Right lobe of liver (tissue), 6 donors: ENCODE measurements at regions not wholly inside any gene's neighbourhood (a gene's known extent, or its start where the extent isn't known, plus 50 kb on each side); places are given as distances from the start of the nearest gene placed in this dataset.

Experiments
- ATAC-seq, 4 donors: fragments of 200-7000 bp; cut with Tn5 transposase; one replicate each; pipeline ENCODE4 v1.9.1; 2020; ENCODE audit warnings: mild to moderate bottlenecking in 4 of 4, moderate library complexity in 4 of 4
- DNase-seq, 3 donors: peaks; one replicate each; pipeline ENCODE4 v3.0.0-alpha.2; 2020
- H3K27ac ChIP-seq, 3 donors: fragments of 200-600 bp; one replicate each; pipeline ENCODE4 v1.8.0; 2022
- H3K27me3 ChIP-seq, 2 donors: fragments of 200-600 bp; one replicate each; pipeline ENCODE4 v1.8.0; 2022
- H3K36me3 ChIP-seq, 4 donors: fragments of 200-600 bp; sonication (generic) in 1 of 4; one replicate each; pipeline versions ENCODE4 v1.5.1 to v1.8.0; 2017 to 2022; ENCODE audit warnings: control low read depth in 1 of 4
- H3K4me1 ChIP-seq, 4 donors: fragments of 200-600 bp; sonication (generic) in 1 of 4; one replicate each; pipeline versions ENCODE4 v1.5.1 to v1.8.0; 2017 to 2022; ENCODE audit warnings: control low read depth in 1 of 4
- H3K4me3 ChIP-seq, 3 donors: fragments of 200-600 bp; one replicate each; pipeline ENCODE4 v1.8.0; 2022
- H3K9me3 ChIP-seq, 4 donors: fragments of 200-600 bp; sonication (generic) in 1 of 4; one replicate each; pipeline versions ENCODE4 v1.5.1 to v1.8.0; 2017 to 2022; ENCODE audit warnings: control low read depth in 1 of 4
- CTCF ChIP-seq, 4 donors: fragments of 200-600 bp in 3 of 4; fragments of 450-650 bp in 1 of 4; IDR thresholded peaks; one replicate each; pipeline versions ENCODE4 v1.5.1 to v1.8.0; 2016 to 2022; ENCODE audit warnings: antibody characterized with exemption in 4 of 4, mild to moderate bottlenecking in 2 of 4
- POLR2A ChIP-seq: fragments of 450-650 bp; IDR thresholded peaks from one replicate; pipeline ENCODE4 v1.6.1; 2017; ENCODE audit warnings: antibody characterized with exemption, mild to moderate bottlenecking
- WGBS: methylation state at CpG from one replicate; pipeline ENCODE4 v1.1.6; 2018; ENCODE audit warnings: low coverage, low lambda C conversion rate; ENCODE audit not compliant: insufficient coverage; ENCODE audit errors: missing lambda C conversion rate; 5-methylcytosine and 5-hydroxymethylcytosine counted together
- intact Hi-C, 2 donors: fragments of 100-400 bp; cut with DNase I; formaldehyde crosslinking; loops; one replicate each; pipeline versions ENCODE4 v1.11.2 to v1.14.1; 2022
- donor health status: DM: no; HTN: yes; CAD: no.
- donor health status: DM: no; HTN: no; CAD: no.
- donor health status: DM: no; HTN: no; CAD: no.
- donor health status: DM: no; HTN: yes; CAD: no.
- donor health status: DM: no; HTN: yes; CAD: no.

GRCh38 chr6:84390334-84390733, 162.9 kb upstream of the CEP162 start:
- DNase-seq: no peak
- Histone ChIP-seq H3K27ac (no peak overlapping the region), H3K27me3 (no peaks in the 10 kb centered on the region), H3K36me3 (no peaks in the 10 kb centered on the region), H3K4me3 (no peak overlapping the region), H3K9me3 (no peaks in the 10 kb centered on the region), H3K4me1 (no peaks in the 10 kb centered on the region)
- 37% methylated on average over 1 of the region's 2 CpGs for WGBS
- no peak for TF ChIP-seq POLR2A
- no peak for TF ChIP-seq CTCF (IDR thresholded peaks at IDR 0.05)
- intact Hi-C loops: no loop called here
- no peak for ATAC-seq

GRCh38 chr6:84379142-84379541, 151.7 kb upstream of the CEP162 start:
- Histone ChIP-seq H3K36me3 (no peaks in the 10 kb centered on the region), H3K4me1 (no peaks in the 10 kb centered on the region), H3K9me3 (no peaks in the 10 kb centered on the region), H3K27me3 (no peaks in the 10 kb centered on the region), H3K27ac (no peak overlapping the region), H3K4me3 (no peak overlapping the region)
- intact Hi-C loops: no loop called here
- TF ChIP-seq CTCF (IDR thresholded peaks at IDR 0.05) (no peak), POLR2A (no peak)
- ATAC-seq (no peak), DNase-seq (no peak)
- 79% methylated on average over 3 of the region's 3 CpGs for WGBS

DNA sequence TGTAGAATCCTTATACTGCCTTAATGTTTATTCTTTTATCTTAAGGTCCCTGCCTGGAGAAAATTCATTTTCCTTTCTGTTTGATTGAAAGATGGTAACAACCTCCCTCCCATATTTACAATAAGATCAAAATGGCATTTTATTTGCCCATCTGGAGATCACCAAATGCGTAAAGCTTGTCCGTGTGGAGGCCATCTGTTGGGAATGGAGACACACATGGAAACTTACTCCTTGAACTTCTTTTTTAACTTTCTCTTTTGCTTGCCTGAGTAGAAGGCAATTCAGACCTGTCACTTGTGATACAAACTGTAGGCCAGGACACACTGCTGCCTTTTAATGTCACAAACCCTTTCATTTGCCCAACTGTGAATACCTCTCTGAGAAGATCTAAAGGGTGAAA, 144.8 kb upstream of the CEP162 start:
- TF ChIP-seq POLR2A (no peak), CTCF (IDR thresholded peaks at IDR 0.05) (no peak)
- Histone ChIP-seq H3K27me3 (no peaks in the 10 kb centered on the region), H3K9me3 (no peaks in the 10 kb centered on the region), H3K36me3 (no peaks in the 10 kb centered on the region), H3K4me3 (no peak overlapping the region), H3K27ac (no peak overlapping the region), H3K4me1 (no peaks in the 10 kb centered on the region)
- ATAC-seq: no peak
- WGBS: 79% methylated on average over 2 of the region's 2 CpGs
- intact Hi-C loops: no loop called here
- no peak for DNase-seq

- intact Hi-C loops: no loop called here
- H3K27ac ChIP-seq: no peak overlapping the region
- H3K36me3 ChIP-seq: no peaks in the 10 kb centered on the region
- TF ChIP-seq CTCF (IDR thresholded peaks at IDR 0.05) (no peak), POLR2A (no peak)
- no peaks in the 10 kb centered on the region for H3K4me1 ChIP-seq
- DNase-seq (no peak), ATAC-seq (no peak)
- no peak overlapping the region for H3K4me3 ChIP-seq
- 50% methylated on average over 4 of the region's 4 CpGs for WGBS
- H3K27me3 ChIP-seq: no peaks in the 10 kb centered on the region
- H3K9me3 ChIP-seq: no peaks in the 10 kb centered on the region
These were observed 144.2 kb upstream of the CEP162 start for GRCh38 chr6:84371681-84372080.

DNA sequence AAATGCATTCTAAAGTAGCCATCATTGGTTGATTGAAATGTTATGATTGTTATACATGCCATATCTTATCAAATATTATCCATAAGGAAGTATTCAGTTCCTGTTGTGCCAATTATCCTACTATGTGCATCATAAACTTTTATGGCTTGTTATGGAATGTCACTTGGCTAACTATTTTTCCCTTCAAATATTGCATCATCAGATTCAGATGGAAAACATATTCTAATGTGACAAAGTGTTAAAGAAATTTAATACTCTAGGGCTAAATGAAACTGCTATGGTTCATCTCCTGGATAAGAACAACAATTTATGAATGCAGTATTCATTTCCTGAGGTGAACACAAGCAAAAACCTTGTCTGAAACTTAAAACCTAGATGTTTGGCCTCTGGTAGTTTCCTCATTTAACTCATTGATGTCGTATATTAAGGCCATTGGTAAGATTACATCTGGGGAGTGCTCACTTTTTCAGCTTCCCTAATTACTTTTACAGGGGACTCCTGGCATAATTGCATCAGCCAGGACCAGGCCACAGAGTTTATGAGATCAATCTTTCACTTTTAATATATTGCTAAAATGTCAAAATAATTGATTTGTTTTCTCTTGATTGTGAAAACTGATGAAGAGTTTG, 134.9 kb upstream of the CEP162 start:
- DNase-seq: no peak
- no peak overlapping the region for H3K4me3 ChIP-seq
- no peaks in the 10 kb centered on the region for H3K9me3 ChIP-seq
- no peak overlapping the region for H3K27ac ChIP-seq
- H3K4me1 ChIP-seq: no peaks in the 10 kb centered on the region
- TF ChIP-seq CTCF (IDR thresholded peaks at IDR 0.05) (no peak), POLR2A (no peak)
- no peaks in the 10 kb centered on the region for H3K36me3 ChIP-seq
- H3K27me3 ChIP-seq: no peaks in the 10 kb centered on the region
- no peak for ATAC-seq
- intact Hi-C loops: no loop called here
- 83% methylated on average over 1 of the region's 1 CpG for WGBS
